ENCODE measurements at regions not wholly inside any gene's neighbourhood (a gene's known extent, or its start where the extent isn't known, plus 50 kb on each side); places are given as distances from the start of the nearest gene placed in this dataset.

- no peak for TF ChIP-seq REST (IDR thresholded peaks at IDR 0.05; ENCODE audit: low read depth)
- no peak for TF ChIP-seq MAX (IDR thresholded peaks at IDR 0.05)
- TF ChIP-seq RAD21 (IDR thresholded peaks at IDR 0.05; ENCODE audit: low read depth): no peak
Observed at GRCh38 chr16:6281274-6281673, 1051.4 kb upstream of the RBFOX1 start.

Data from Ishikawa (cell line).